Osteoblast (primary cell): ENCODE measurements at regions not wholly inside any gene's neighbourhood (a gene's known extent, or its start where the extent isn't known, plus 50 kb on each side); places are given as distances from the start of the nearest gene placed in this dataset.

Experiments
- DNase-seq: peaks from one replicate; pipeline ENCODE4 v3.0.0; 2011; ENCODE audit warnings: low spot score, mixed read lengths; ENCODE audit not compliant: insufficient read length; ENCODE audit errors: missing footprints
- H2AFZ ChIP-seq: 2 replicates; pipeline ENCODE4 v1.6.0; 2011; ENCODE audit warnings: mild to moderate bottlenecking, low read length
- H3K27ac ChIP-seq: 2 replicates; pipeline ENCODE4 v1.5.1; 2011; ENCODE audit warnings: mild to moderate bottlenecking, low read depth, low read length, moderate library complexity
- H3K27me3 ChIP-seq: 2 replicates; pipeline ENCODE4 v1.6.0; 2012; ENCODE audit warnings: mild to moderate bottlenecking, control low read depth, inconsistent platforms, low read length, moderate library complexity; ENCODE audit not compliant: insufficient read depth
- H3K36me3 ChIP-seq: 2 replicates; pipeline ENCODE4 v1.5.1; 2011; ENCODE audit warnings: mild to moderate bottlenecking, low read length, control low read depth, moderate library complexity; ENCODE audit not compliant: insufficient read depth
- H3K4me1 ChIP-seq: 2 replicates; pipeline ENCODE4 v1.5.1; 2011; ENCODE audit warnings: mild to moderate bottlenecking, low read length, control low read depth, moderate library complexity; ENCODE audit not compliant: insufficient read depth
- H3K4me2 ChIP-seq: 2 replicates; pipeline ENCODE4 v1.6.0; 2011; ENCODE audit warnings: mild to moderate bottlenecking, low read length; ENCODE audit not compliant: insufficient read depth
- H3K4me3 ChIP-seq: fragments of 200-600 bp; sonication (generic); 3 replicates; pipeline ENCODE4 v1.5.1; 2012; ENCODE audit warnings: mild to moderate bottlenecking, low read length, inconsistent platforms; ENCODE audit not compliant: insufficient read depth
- H3K79me2 ChIP-seq: 2 replicates; pipeline ENCODE4 v1.6.0; 2012; ENCODE audit warnings: mild to moderate bottlenecking, low read length, control low read depth, inconsistent platforms; ENCODE audit not compliant: insufficient read depth
- H3K9me3 ChIP-seq: 2 replicates; pipeline ENCODE4 v1.5.1; 2011; ENCODE audit warnings: low read depth, low read length, control low read depth
- H4K20me1 ChIP-seq: 2 replicates; pipeline ENCODE4 v1.6.0; 2012; ENCODE audit warnings: mild to moderate bottlenecking, low read length, control low read depth; ENCODE audit not compliant: insufficient read depth
- TF ChIP-seq, protein P1 (sequence below): IDR thresholded peaks from 2 replicates; pipeline ENCODE4 v1.5.1; 2011; ENCODE audit warnings: mild to moderate bottlenecking, low read depth, low read length, moderate library complexity; ENCODE audit errors: extremely low read depth

- H3K4me2 ChIP-seq = no peak overlapping the region
Observed at GRCh38 chr11:69997352-69997751, 80.8 kb upstream of the ANO1 start.

GRCh38 chr11:69999721-70000120 is 78.4 kb upstream of the ANO1 start:
- no peak overlapping the region for H3K4me3 ChIP-seq
- DNase-seq = no peak
- no peak overlapping the region for H3K27ac ChIP-seq
- peaks cover 4% of the 10 kb centered on the region for H3K27me3 ChIP-seq
- TF ChIP-seq, protein P1, sequence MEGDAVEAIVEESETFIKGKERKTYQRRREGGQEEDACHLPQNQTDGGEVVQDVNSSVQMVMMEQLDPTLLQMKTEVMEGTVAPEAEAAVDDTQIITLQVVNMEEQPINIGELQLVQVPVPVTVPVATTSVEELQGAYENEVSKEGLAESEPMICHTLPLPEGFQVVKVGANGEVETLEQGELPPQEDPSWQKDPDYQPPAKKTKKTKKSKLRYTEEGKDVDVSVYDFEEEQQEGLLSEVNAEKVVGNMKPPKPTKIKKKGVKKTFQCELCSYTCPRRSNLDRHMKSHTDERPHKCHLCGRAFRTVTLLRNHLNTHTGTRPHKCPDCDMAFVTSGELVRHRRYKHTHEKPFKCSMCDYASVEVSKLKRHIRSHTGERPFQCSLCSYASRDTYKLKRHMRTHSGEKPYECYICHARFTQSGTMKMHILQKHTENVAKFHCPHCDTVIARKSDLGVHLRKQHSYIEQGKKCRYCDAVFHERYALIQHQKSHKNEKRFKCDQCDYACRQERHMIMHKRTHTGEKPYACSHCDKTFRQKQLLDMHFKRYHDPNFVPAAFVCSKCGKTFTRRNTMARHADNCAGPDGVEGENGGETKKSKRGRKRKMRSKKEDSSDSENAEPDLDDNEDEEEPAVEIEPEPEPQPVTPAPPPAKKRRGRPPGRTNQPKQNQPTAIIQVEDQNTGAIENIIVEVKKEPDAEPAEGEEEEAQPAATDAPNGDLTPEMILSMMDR = no peak
- no peaks in the 10 kb centered on the region for H3K4me1 ChIP-seq
- H3K79me2 ChIP-seq = no peaks in the 10 kb centered on the region
- H2AFZ ChIP-seq = no peak overlapping the region
- H4K20me1 ChIP-seq = no peaks in the 10 kb centered on the region
- no peak overlapping the region for H3K4me2 ChIP-seq
- no peaks in the 10 kb centered on the region for H3K36me3 ChIP-seq
- H3K9me3 ChIP-seq = peaks cover under 1% of the 10 kb centered on the region

More at GRCh38 chr11:69997352-69997751, 80.8 kb upstream of the ANO1 start:
- H3K79me2 ChIP-seq = no peaks in the 10 kb centered on the region
- H3K4me1 ChIP-seq = no peaks in the 10 kb centered on the region
- no peaks in the 10 kb centered on the region for H4K20me1 ChIP-seq
- peaks cover 2% of the 10 kb centered on the region for H3K9me3 ChIP-seq
- TF ChIP-seq, protein P1 = no peak
- no peak overlapping the region for H3K4me3 ChIP-seq
- no peak for DNase-seq
- H3K27me3 ChIP-seq = peaks cover 11% of the 10 kb centered on the region
- no peaks in the 10 kb centered on the region for H3K36me3 ChIP-seq
- H2AFZ ChIP-seq = no peak overlapping the region
- no peak overlapping the region for H3K27ac ChIP-seq

GRCh38 chr11:70000228-70000627 is 77.9 kb upstream of the ANO1 start:
- no peaks in the 10 kb centered on the region for H3K79me2 ChIP-seq
- no peaks in the 10 kb centered on the region for H3K36me3 ChIP-seq
- H3K4me3 ChIP-seq = no peak overlapping the region
- H2AFZ ChIP-seq = no peak overlapping the region
- TF ChIP-seq, protein P1 = no peak
- peaks cover 4% of the 10 kb centered on the region for H3K27me3 ChIP-seq
- H4K20me1 ChIP-seq = no peaks in the 10 kb centered on the region
- no peaks in the 10 kb centered on the region for H3K9me3 ChIP-seq
- H3K4me1 ChIP-seq = peaks cover 1% of the 10 kb centered on the region
- no peak overlapping the region for H3K4me2 ChIP-seq
- DNase-seq = no peak
- H3K27ac ChIP-seq = no peak overlapping the region

DNA sequence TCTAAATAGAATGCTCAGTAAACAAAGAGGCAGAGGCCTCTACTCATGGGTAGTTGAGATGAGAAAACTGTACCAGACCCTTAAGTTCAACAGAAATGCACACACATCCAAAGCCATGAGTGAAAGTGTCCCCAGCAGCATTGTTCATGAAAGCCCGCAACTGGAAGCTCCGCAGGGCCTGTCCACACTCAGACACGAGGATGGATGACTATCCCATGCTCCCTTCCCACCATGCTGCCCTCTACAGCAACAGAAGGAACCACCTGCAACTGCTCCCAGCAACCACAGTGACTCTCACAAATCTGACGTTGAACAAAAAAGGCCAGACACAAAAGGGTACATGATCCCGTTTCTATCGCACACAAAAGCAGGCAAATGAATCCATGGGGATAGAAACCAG is 76.9 kb upstream of the ANO1 start:
- no peak overlapping the region for H3K4me2 ChIP-seq
- peaks cover 10% of the 10 kb centered on the region for H3K4me1 ChIP-seq
- H3K27me3 ChIP-seq = peaks cover 4% of the 10 kb centered on the region
- no peaks in the 10 kb centered on the region for H3K79me2 ChIP-seq
- no peak overlapping the region for H2AFZ ChIP-seq
- no peaks in the 10 kb centered on the region for H3K36me3 ChIP-seq
- no peak overlapping the region for H3K27ac ChIP-seq
- no peak overlapping the region for H3K4me3 ChIP-seq
- TF ChIP-seq, protein P1 = no peak
- no peaks in the 10 kb centered on the region for H4K20me1 ChIP-seq
- no peak for DNase-seq
- no peaks in the 10 kb centered on the region for H3K9me3 ChIP-seq
